ENCODE measurements at regions not wholly inside any gene's neighbourhood (a gene's known extent, or its start where the extent isn't known, plus 50 kb on each side); places are given as distances from the start of the nearest gene placed in this dataset.

DNA sequence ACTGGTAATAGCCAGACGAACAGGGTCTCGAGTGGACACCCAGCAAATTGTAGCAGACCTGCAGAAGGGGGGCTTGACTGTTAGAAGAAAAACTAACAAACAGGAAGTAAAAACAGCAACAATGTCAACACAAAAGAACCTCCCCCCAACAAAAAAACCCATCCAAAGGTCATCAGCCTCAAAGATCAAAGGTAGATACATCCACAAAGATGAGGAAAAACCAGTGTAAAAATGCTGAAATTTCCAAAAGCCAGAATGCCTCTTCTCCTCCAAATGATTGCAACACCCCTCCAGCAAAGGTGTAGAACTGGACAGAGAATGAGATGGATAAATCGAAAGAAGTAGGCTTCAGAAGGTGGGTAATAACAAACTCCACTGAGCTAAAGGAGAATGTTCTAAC, 313.0 kb upstream of the TEX13C start:
- TF ChIP-seq POLR2AphosphoS5 (IDR thresholded peaks at IDR 0.05; ENCODE audit: low read depth, low read length) (no peak), SIN3A (IDR thresholded peaks at IDR 0.05; ENCODE audit: borderline replicate concordance, insufficient read depth, low read length) (no peak), FOXP2 (optimal IDR thresholded peaks at IDR 0.05; ENCODE audit: borderline replicate concordance, extremely low read depth, extremely low read length, insufficient read depth) (no peak)
- TF ChIP-seq, protein P1, sequence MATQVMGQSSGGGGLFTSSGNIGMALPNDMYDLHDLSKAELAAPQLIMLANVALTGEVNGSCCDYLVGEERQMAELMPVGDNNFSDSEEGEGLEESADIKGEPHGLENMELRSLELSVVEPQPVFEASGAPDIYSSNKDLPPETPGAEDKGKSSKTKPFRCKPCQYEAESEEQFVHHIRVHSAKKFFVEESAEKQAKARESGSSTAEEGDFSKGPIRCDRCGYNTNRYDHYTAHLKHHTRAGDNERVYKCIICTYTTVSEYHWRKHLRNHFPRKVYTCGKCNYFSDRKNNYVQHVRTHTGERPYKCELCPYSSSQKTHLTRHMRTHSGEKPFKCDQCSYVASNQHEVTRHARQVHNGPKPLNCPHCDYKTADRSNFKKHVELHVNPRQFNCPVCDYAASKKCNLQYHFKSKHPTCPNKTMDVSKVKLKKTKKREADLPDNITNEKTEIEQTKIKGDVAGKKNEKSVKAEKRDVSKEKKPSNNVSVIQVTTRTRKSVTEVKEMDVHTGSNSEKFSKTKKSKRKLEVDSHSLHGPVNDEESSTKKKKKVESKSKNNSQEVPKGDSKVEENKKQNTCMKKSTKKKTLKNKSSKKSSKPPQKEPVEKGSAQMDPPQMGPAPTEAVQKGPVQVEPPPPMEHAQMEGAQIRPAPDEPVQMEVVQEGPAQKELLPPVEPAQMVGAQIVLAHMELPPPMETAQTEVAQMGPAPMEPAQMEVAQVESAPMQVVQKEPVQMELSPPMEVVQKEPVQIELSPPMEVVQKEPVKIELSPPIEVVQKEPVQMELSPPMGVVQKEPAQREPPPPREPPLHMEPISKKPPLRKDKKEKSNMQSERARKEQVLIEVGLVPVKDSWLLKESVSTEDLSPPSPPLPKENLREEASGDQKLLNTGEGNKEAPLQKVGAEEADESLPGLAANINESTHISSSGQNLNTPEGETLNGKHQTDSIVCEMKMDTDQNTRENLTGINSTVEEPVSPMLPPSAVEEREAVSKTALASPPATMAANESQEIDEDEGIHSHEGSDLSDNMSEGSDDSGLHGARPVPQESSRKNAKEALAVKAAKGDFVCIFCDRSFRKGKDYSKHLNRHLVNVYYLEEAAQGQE (IDR thresholded peaks at IDR 0.05; ENCODE audit: insufficient read depth in 1 of 2, low read depth in 2 of 2, low read length in 2 of 2) = no peak
